H1 (cell line): ENCODE measurements at regions not wholly inside any gene's neighbourhood (a gene's known extent, or its start where the extent isn't known, plus 50 kb on each side); places are given as distances from the start of the nearest gene placed in this dataset.

ENCODE experiments used
- CTCF ChIA-PET: fragments of 300-600 bp; sonication (Branson Sonifier 250); formaldehyde crosslinking; loops from one replicate; lab custom pipeline; 2021; ENCODE audit not compliant: partially characterized antibody; lab: Charles Lee
- POLR2A ChIA-PET: fragments of 300-600 bp; sonication (Branson Sonifier 250); formaldehyde crosslinking; loops from one replicate; lab custom pipeline; 2021; ENCODE audit warnings: inconsistent platforms; ENCODE audit not compliant: partially characterized antibody; lab: Charles Lee
- DNase-seq, 2 experiments: peaks; one replicate each; pipeline versions ENCODE4 v3.0.0 to v3.0.0-alpha.2; 2010 to 2022; ENCODE audit warnings: low spot score in 2 of 2, low read depth in 1 of 2, mixed read lengths in 1 of 2
- FAIRE-seq: peaks from 2 replicates; lab custom pipeline; 2011; peaks lifted over from hg19 to GRCh38; lab: Jason Lieb, UNC
- H2AFZ ChIP-seq: 2 replicates; pipeline ENCODE4 v1.8.1; 2012; ENCODE audit warnings: low read length, inconsistent platforms
- H2AK5ac ChIP-seq: 2 replicates; pipeline ENCODE4 v1.6.1; 2013; ENCODE audit warnings: low read depth, low read length
- H2BK120ac ChIP-seq: replicated peaks from 2 replicates; pipeline ENCODE3; 2013; ENCODE audit warnings: low read depth, low read length, inconsistent platforms
- H2BK12ac ChIP-seq: 2 replicates; pipeline ENCODE4 v1.6.1; 2013; ENCODE audit warnings: low read depth, low read length
- H2BK15ac ChIP-seq: 2 replicates; pipeline ENCODE4 v1.6.1; 2013; ENCODE audit warnings: low read length
- H2BK20ac ChIP-seq: 2 replicates; pipeline ENCODE4 v1.6.1; 2013; ENCODE audit warnings: low read length
- H2BK5ac ChIP-seq: 2 replicates; pipeline ENCODE4 v1.6.1; 2013; ENCODE audit warnings: low read depth, low read length
- H3K14ac ChIP-seq: 2 replicates; pipeline ENCODE4 v1.6.1; 2013; ENCODE audit warnings: inconsistent platforms; ENCODE audit not compliant: insufficient read length
- H3K18ac ChIP-seq: 2 replicates; pipeline ENCODE4 v1.6.1; 2013; ENCODE audit warnings: low read length; ENCODE audit errors: extremely low read depth
- H3K23ac ChIP-seq: 2 replicates; pipeline ENCODE4 v1.6.1; 2013; ENCODE audit warnings: inconsistent platforms; ENCODE audit not compliant: insufficient read length
- H3K23me2 ChIP-seq: 2 replicates; pipeline ENCODE4 v1.6.1; 2013; ENCODE audit warnings: low read depth, low read length
- H3K27ac ChIP-seq: 2 replicates; pipeline ENCODE4 v1.6.1; 2011; ENCODE audit warnings: low read depth, low read length, inconsistent platforms
- H3K27me3 ChIP-seq, 4 experiments: replicated peaks in 1 of 4; 1 replicate in 1 of 4; 2 replicates in 3 of 4; pipeline versions ENCODE4 v1.6.1 to v1.8.1; 2011 to 2013; ENCODE audit warnings: low read length in 3 of 4, mild to moderate bottlenecking in 3 of 4, inconsistent platforms in 2 of 4, mixed read lengths in 2 of 4, moderate library complexity in 1 of 4; ENCODE audit not compliant: control insufficient read depth in 3 of 4, insufficient read depth in 3 of 4; ENCODE audit errors: extremely low read depth in 1 of 4
- H3K36me3 ChIP-seq, 4 experiments: 2 replicates each; pipeline versions ENCODE4 v1.6.1 to v1.8.1; 2011 to 2013; ENCODE audit warnings: mild to moderate bottlenecking in 4 of 4, low read length in 3 of 4, moderate library complexity in 2 of 4, control low read depth in 1 of 4, inconsistent platforms in 1 of 4; ENCODE audit not compliant: insufficient read depth in 4 of 4, control insufficient read depth in 2 of 4
- H3K4ac ChIP-seq: replicated peaks from 2 replicates; pipeline ENCODE3; 2013; ENCODE audit warnings: low read length, low read depth, mixed read lengths, inconsistent platforms; ENCODE audit not compliant: insufficient read length
- H3K4me1 ChIP-seq, 4 experiments: replicated peaks in 1 of 4; 1 replicate in 1 of 4; 2 replicates in 3 of 4; pipeline versions ENCODE4 v1.6.1 to v1.8.1; 2011 to 2013; ENCODE audit warnings: low read length in 3 of 4, inconsistent platforms in 2 of 4, mixed read lengths in 1 of 4; ENCODE audit not compliant: insufficient read depth in 4 of 4, control insufficient read depth in 3 of 4
- H3K4me2 ChIP-seq, 2 experiments: 2 replicates each; pipeline versions ENCODE4 v1.6.1 to v1.8.1; 2011 to 2013; ENCODE audit warnings: low read depth in 2 of 2, low read length in 2 of 2, control low read depth in 1 of 2, inconsistent platforms in 1 of 2, mild to moderate bottlenecking in 1 of 2; ENCODE audit not compliant: insufficient read depth in 1 of 2
- H3K4me3 ChIP-seq, 4 experiments: fragments of 200-600, 300-600 bp in 1 of 4; sonication (generic), shearing (Covaris generic), sonication (Bioruptor Twin) in 1 of 4; 2 replicates each; pipeline versions ENCODE4 v1.5.1 to v1.8.1; 2011 to 2016; ENCODE audit warnings: low read length in 4 of 4, low read depth in 3 of 4, control low read depth in 2 of 4, inconsistent platforms in 2 of 4, mild to moderate bottlenecking in 2 of 4, mixed read lengths in 1 of 4, moderate library complexity in 1 of 4; ENCODE audit not compliant: insufficient read depth in 2 of 4; ENCODE audit errors: extremely low read depth in 1 of 4
- H3K56ac ChIP-seq: replicated peaks from 2 replicates; pipeline ENCODE3; 2013; ENCODE audit warnings: low read depth, mild to moderate bottlenecking, mixed read lengths, low read length, inconsistent platforms; ENCODE audit not compliant: insufficient read length
- H3K79me1 ChIP-seq: 2 replicates; pipeline ENCODE4 v1.6.1; 2013; ENCODE audit warnings: low read depth, low read length, control low read depth
- H3K79me2 ChIP-seq, 2 experiments: 2 replicates each; pipeline versions ENCODE4 v1.6.1 to v1.8.1; 2012 to 2013; ENCODE audit warnings: low read length in 2 of 2, mild to moderate bottlenecking in 2 of 2, inconsistent platforms in 1 of 2; ENCODE audit not compliant: insufficient read depth in 2 of 2, control insufficient read depth in 1 of 2
- H3K9ac ChIP-seq, 4 experiments: replicated peaks in 1 of 4; 1 replicate in 1 of 4; 2 replicates in 3 of 4; pipeline versions ENCODE4 v1.6.1 to v1.8.1; 2011 to 2013; ENCODE audit warnings: low read depth in 3 of 4, low read length in 3 of 4, control low read depth in 2 of 4, mild to moderate bottlenecking in 2 of 4, moderate library complexity in 2 of 4, inconsistent platforms in 1 of 4; ENCODE audit errors: extremely low read depth in 1 of 4
- H3K9me3 ChIP-seq, 2 experiments: 2 replicates each; pipeline versions ENCODE4 v1.6.1 to v1.8.1; 2012 to 2013; ENCODE audit warnings: mild to moderate bottlenecking in 2 of 2, moderate library complexity in 2 of 2, control low read depth in 1 of 2, inconsistent platforms in 1 of 2, low read depth in 1 of 2, low read length in 1 of 2, mixed read lengths in 1 of 2; ENCODE audit not compliant: insufficient read depth in 2 of 2
- H4K20me1 ChIP-seq, 2 experiments: replicated peaks in 1 of 2; 2 replicates each; pipeline versions ENCODE3 to v1.8.1; 2011 to 2013; ENCODE audit warnings: inconsistent platforms in 2 of 2, low read length in 2 of 2, mild to moderate bottlenecking in 1 of 2; ENCODE audit not compliant: insufficient read depth in 2 of 2, control insufficient read depth in 1 of 2
- H4K5ac ChIP-seq: 2 replicates; pipeline ENCODE4 v1.6.1; 2013; ENCODE audit warnings: low read length, low read depth, mixed read lengths, inconsistent platforms; ENCODE audit not compliant: insufficient read length
- H4K8ac ChIP-seq: 2 replicates; pipeline ENCODE4 v1.8.0; 2013; ENCODE audit warnings: mild to moderate bottlenecking, moderate library complexity, low read length, inconsistent platforms; ENCODE audit not compliant: insufficient read depth; ENCODE audit errors: extremely low read depth
- H4K91ac ChIP-seq: replicated peaks from 2 replicates; pipeline ENCODE3; 2013; ENCODE audit warnings: low read length, mixed read lengths, inconsistent platforms; ENCODE audit not compliant: insufficient read length
- GABPA ChIP-seq: IDR thresholded peaks from 2 replicates; pipeline ENCODE4 v1.6.1; 2011; ENCODE audit warnings: mild to moderate bottlenecking, low read length, moderate library complexity, borderline replicate concordance; ENCODE audit not compliant: insufficient read depth
- TAF7 ChIP-seq: optimal IDR thresholded peaks from 2 replicates; pipeline ENCODE3; 2011; ENCODE audit warnings: low read depth, mild to moderate bottlenecking, inconsistent platforms, low read length, moderate library complexity, borderline replicate concordance
- TEAD4 ChIP-seq: IDR thresholded peaks from 2 replicates; pipeline ENCODE4 v1.6.1; 2012; ENCODE audit warnings: low read depth, low read length, inconsistent platforms, mixed read lengths
- WGBS, 2 experiments: shearing (Covaris generic) in 1 of 2; methylation state at CpG; one replicate each; pipeline versions ENCODE4 v1.1.6 to v1.1.7; 2013 to 2015; ENCODE audit warnings: low lambda C conversion rate in 2 of 2, mixed read lengths in 2 of 2, inconsistent platforms in 1 of 2, low coverage in 1 of 2, missing lambda C conversion rate in 1 of 2; ENCODE audit not compliant: insufficient replicate concordance in 2 of 2, insufficient coverage in 1 of 2, insufficient read length in 1 of 2; ENCODE audit errors: extremely low coverage in 1 of 2, missing lambda C conversion rate in 1 of 2; 5-methylcytosine and 5-hydroxymethylcytosine counted together
- TF ChIP-seq, protein P1 (sequence below): IDR thresholded peaks from 2 replicates; pipeline ENCODE4 v1.6.1; 2012; ENCODE audit warnings: low read length, inconsistent platforms

DNA sequence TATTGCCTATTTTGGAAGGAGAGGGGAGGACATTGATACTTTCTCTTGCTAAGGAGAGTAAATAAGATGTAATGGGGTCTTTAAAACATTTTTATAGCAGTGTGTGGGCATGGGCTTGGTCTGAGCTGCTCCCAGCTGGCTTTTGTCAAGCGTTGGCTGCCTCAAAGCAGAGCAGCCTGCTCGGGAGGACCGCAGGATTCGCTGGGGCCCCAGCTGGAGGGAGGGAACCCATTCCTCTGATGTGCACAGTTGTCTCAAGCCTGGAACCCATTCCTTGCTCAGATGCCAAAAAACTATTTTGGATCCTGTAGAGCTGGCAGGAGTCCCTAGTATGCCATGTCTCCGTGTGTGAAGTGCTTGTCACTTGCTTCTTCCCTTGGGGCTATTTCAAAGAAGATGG, 59.4 kb upstream of the RMDN2 start:
- FAIRE-seq: no peak
- WGBS, 2 experiments: 93% methylated on average over 5 of the region's 5 CpGs; no CpG with 5 or more reads in 1 of the 2 experiments
- POLR2A ChIA-PET: no interaction called here
- H2AFZ ChIP-seq: no peak overlapping the region
- no peak overlapping the region for H4K91ac ChIP-seq
- no peak overlapping the region for H2AK5ac ChIP-seq
- H3K4me3 ChIP-seq: no peak overlapping the region
- peaks cover 0 to 2% (median 0%) of the 10 kb centered on the region in 4 experiments; a peak in 1 of 7 replicates for H3K4me1 ChIP-seq
- H4K8ac ChIP-seq: no peak overlapping the region
- CTCF ChIA-PET: interaction anchor here (0.7 to 5.1 kb wide), 6 partner anchors 8 to 470 kb away, joined by 3 to 34 read pairs (median 4); no protein-coding TSS in a partner anchor
- no peak overlapping the region for H3K14ac ChIP-seq
- H3K36me3 ChIP-seq: no peaks in the 10 kb centered on the region
- H2BK20ac ChIP-seq: no peak overlapping the region
- no peaks in the 10 kb centered on the region for H3K79me1 ChIP-seq
- H4K20me1 ChIP-seq: no peaks in the 10 kb centered on the region
- no peak overlapping the region for H3K27ac ChIP-seq
- H2BK120ac ChIP-seq: no peak overlapping the region
- no peaks in the 10 kb centered on the region for H3K23me2 ChIP-seq
- no peaks in the 10 kb centered on the region for H3K79me2 ChIP-seq
- no peak overlapping the region for H3K4ac ChIP-seq
- TF ChIP-seq GABPA: no peak
- TF ChIP-seq, protein P1, sequence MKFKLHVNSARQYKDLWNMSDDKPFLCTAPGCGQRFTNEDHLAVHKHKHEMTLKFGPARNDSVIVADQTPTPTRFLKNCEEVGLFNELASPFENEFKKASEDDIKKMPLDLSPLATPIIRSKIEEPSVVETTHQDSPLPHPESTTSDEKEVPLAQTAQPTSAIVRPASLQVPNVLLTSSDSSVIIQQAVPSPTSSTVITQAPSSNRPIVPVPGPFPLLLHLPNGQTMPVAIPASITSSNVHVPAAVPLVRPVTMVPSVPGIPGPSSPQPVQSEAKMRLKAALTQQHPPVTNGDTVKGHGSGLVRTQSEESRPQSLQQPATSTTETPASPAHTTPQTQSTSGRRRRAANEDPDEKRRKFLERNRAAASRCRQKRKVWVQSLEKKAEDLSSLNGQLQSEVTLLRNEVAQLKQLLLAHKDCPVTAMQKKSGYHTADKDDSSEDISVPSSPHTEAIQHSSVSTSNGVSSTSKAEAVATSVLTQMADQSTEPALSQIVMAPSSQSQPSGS: no peak
- no peak for TF ChIP-seq TEAD4
- TF ChIP-seq TAF7: no peak
- no peak overlapping the region for H4K5ac ChIP-seq
- H3K9me3 ChIP-seq: no peaks in the 10 kb centered on the region
- no peak overlapping the region for H3K18ac ChIP-seq
- no peaks in the 10 kb centered on the region; a peak in 1 of 7 replicates for H3K27me3 ChIP-seq
- H3K9ac ChIP-seq: no peak overlapping the region
- H2BK12ac ChIP-seq: no peak overlapping the region
- DNase-seq: no peak
- H3K4me2 ChIP-seq: no peak overlapping the region
- H2BK5ac ChIP-seq: no peak overlapping the region
- no peak overlapping the region for H2BK15ac ChIP-seq
- no peak overlapping the region for H3K56ac ChIP-seq
- no peak overlapping the region for H3K23ac ChIP-seq
